ENCODE measurements at regions not wholly inside any gene's neighbourhood (a gene's known extent, or its start where the extent isn't known, plus 50 kb on each side); places are given as distances from the start of the nearest gene placed in this dataset.

- no peak for FAIRE-seq
- DNase-seq (ENCODE audit: insufficient read length, low spot score): no peak
These were observed 839.9 kb downstream of the MAFB start for GRCh38 chr20:39849171-39849570.

DNA sequence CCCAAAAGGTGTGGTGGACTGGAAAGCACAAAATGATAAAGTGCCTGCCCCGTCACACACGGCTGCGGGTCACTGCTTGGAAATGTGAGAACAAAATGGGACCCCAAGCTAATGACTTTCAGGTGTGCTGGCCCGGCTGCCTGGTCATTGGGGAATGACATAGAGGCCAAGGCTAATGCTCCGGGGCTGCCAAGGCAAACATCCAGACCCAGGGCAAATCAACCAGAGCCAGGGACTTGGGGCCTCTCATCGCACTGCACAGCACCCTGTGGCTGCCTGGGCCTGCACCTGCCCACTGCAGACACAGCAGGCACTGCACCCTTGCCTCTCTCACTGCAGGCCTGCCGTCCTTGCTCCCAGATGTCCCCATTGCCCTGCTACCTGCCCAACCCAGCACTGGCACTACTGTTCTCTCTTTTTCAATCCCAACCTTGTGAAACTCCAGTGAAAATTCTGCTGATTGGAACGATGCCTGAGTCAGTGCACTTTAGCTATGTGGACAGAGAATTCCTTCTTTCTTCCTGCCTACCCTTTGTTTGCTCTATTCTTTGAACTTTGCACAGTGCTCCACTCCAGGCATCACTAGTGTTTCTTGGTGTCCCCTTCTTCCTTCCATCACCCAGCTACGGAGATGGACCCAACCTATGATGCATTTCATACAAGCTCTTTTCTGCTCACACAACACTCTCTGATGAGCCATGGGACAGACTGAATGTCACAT lies 849.5 kb downstream of the MAFB start:
- no peak for FAIRE-seq
- TF ChIP-seq POLR2A (IDR thresholded peaks at IDR 0.05; ENCODE audit: low read depth, low read length) (no peak), SPI1 (IDR thresholded peaks at IDR 0.05; ENCODE audit: low read depth, low read length) (no peak), POU2F2 (IDR thresholded peaks at IDR 0.05; ENCODE audit: low read depth, low read length) (no peak)
- DNase-seq (ENCODE audit: insufficient read length, low spot score): no peak

More at GRCh38 chr20:39849171-39849570, 839.9 kb downstream of the MAFB start:
- TF ChIP-seq SPI1 (IDR thresholded peaks at IDR 0.05; ENCODE audit: low read depth, low read length): no peak
- TF ChIP-seq TAF1 (IDR thresholded peaks at IDR 0.05; ENCODE audit: low read depth, low read length): no peak
- no peak for TF ChIP-seq POLR2A (IDR thresholded peaks at IDR 0.05; ENCODE audit: low read depth, low read length)
- no peak for TF ChIP-seq POLR2AphosphoS5 (IDR thresholded peaks at IDR 0.05; ENCODE audit: low read depth, low read length)
- TF ChIP-seq POU2F2 (IDR thresholded peaks at IDR 0.05; ENCODE audit: low read depth, low read length): no peak
- TF ChIP-seq PAX5 (IDR thresholded peaks at IDR 0.05; ENCODE audit: insufficient read depth, low read length, severe bottlenecking): no peak

- FAIRE-seq (no peak), DNase-seq (ENCODE audit: insufficient read length, low spot score) (no peak)
- TF ChIP-seq SPI1 (IDR thresholded peaks at IDR 0.05; ENCODE audit: low read depth, low read length) (no peak), TAF1 (IDR thresholded peaks at IDR 0.05; ENCODE audit: low read depth, low read length) (no peak), POLR2A (IDR thresholded peaks at IDR 0.05; ENCODE audit: low read depth, low read length) (no peak), POU2F2 (IDR thresholded peaks at IDR 0.05; ENCODE audit: low read depth, low read length) (no peak), POLR2AphosphoS5 (IDR thresholded peaks at IDR 0.05; ENCODE audit: low read depth, low read length) (no peak), PAX5 (IDR thresholded peaks at IDR 0.05; ENCODE audit: insufficient read depth, low read length, severe bottlenecking) (no peak)
These were observed 851.5 kb downstream of the MAFB start for GRCh38 chr20:39837561-39837960.

DNA sequence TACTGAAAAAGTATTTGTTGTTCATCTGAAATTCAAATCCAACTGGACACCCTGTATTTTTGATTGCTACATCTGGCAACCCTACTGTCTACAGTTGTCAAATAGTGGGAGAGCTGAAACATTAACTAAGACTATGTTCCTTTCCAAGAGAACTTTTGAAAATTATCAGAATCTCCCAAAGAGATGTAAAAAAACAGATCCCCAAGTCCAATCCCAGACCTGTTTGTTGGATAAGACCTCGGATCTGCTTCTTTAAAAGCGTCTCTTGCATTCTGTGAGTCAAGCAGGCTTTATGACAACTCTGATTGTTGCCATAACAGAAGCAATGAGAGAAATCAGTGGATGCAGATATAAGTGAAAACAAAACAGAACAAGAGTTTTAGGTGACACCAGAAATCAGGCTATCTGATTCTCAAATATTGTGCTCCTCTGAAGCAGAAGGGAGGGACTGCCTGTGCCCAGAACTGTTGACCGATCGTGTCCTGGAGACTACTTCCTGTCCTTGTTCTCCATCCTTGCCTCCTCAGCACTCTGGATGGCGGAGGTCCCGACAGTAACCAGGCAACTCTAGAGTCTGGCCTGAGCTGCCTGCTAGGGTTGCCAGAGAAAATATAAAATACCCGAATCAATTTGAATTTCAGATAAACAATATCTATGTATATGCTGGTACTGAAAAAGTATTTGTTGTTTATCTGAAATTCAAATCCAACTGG lies 853.8 kb downstream of the MAFB start:
- DNase-seq (ENCODE audit: insufficient read length, low spot score) (no peak), FAIRE-seq (no peak)
- no peak for TF ChIP-seq PAX5 (IDR thresholded peaks at IDR 0.05; ENCODE audit: insufficient read depth, low read length, severe bottlenecking)

DNA sequence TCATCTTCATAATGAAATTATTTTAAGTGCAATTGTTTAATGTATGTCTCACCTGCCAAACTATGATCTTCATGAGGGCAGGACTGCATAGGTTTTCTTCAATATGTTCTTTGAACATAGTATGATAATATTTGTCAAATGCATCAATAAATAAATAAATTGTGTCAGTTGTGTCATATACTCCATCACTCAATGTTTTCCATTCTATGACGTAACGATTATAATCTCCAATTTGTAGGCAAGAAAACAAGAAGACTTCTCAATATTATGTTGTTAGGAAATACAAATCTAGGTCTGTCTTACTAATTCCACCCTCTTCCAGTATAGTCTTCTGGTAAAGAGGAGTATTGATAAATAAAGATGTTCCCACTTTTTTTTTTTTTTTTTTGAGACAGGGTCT lies 858.1 kb downstream of the MAFB start:
- FAIRE-seq (no peak), DNase-seq (ENCODE audit: insufficient read length, low spot score) (no peak)
- no peak for TF ChIP-seq SPI1 (IDR thresholded peaks at IDR 0.05; ENCODE audit: low read depth, low read length)
- no peak for TF ChIP-seq POLR2A (IDR thresholded peaks at IDR 0.05; ENCODE audit: low read depth, low read length)
- TF ChIP-seq POU2F2 (IDR thresholded peaks at IDR 0.05; ENCODE audit: low read depth, low read length): no peak
- no peak for TF ChIP-seq TAF1 (IDR thresholded peaks at IDR 0.05; ENCODE audit: low read depth, low read length)
- TF ChIP-seq PAX5 (IDR thresholded peaks at IDR 0.05; ENCODE audit: insufficient read depth, low read length, severe bottlenecking): no peak
- no peak for TF ChIP-seq POLR2AphosphoS5 (IDR thresholded peaks at IDR 0.05; ENCODE audit: low read depth, low read length)

DNA sequence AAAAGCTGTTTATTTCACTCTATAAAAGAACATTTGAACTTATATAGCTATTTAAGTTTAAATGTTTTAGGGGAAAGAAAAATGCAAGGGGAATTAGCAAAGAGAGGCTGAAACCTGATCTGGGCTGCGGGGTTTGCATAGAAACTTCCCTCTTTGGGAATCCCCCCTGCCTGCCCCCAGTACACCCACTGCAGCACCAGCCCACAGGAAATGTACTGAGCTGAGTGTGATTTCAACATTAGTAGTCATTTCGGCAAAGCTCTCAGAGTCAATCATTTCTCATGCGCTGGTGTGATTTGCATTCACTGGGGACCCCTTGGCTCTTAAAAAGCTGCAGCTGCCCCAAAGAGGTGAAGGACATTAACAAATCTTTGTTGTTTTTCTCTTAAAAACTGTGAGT lies 859.4 kb downstream of the MAFB start:
- FAIRE-seq (peak; percentile 85), DNase-seq (ENCODE audit: insufficient read length, low spot score) (peak; percentile 20)
- TF ChIP-seq POLR2A (IDR thresholded peaks at IDR 0.05; ENCODE audit: low read depth, low read length) (no peak), POLR2AphosphoS5 (IDR thresholded peaks at IDR 0.05; ENCODE audit: low read depth, low read length) (no peak), TAF1 (IDR thresholded peaks at IDR 0.05; ENCODE audit: low read depth, low read length) (no peak), POU2F2 (IDR thresholded peaks at IDR 0.05; ENCODE audit: low read depth, low read length) (peak; percentile 95), PAX5 (IDR thresholded peaks at IDR 0.05; ENCODE audit: insufficient read depth, low read length, severe bottlenecking) (no peak)

GRCh38 chr20:39829256-39829655 lies 859.8 kb downstream of the MAFB start:
- no peak for DNase-seq (ENCODE audit: insufficient read length, low spot score)
- peak; percentile 72 for FAIRE-seq
- TF ChIP-seq POU2F2 (IDR thresholded peaks at IDR 0.05; ENCODE audit: low read depth, low read length): no peak
- TF ChIP-seq SPI1 (IDR thresholded peaks at IDR 0.05; ENCODE audit: low read depth, low read length): no peak
- TF ChIP-seq TAF1 (IDR thresholded peaks at IDR 0.05; ENCODE audit: low read depth, low read length): no peak
- TF ChIP-seq POLR2A (IDR thresholded peaks at IDR 0.05; ENCODE audit: low read depth, low read length): no peak
- TF ChIP-seq POLR2AphosphoS5 (IDR thresholded peaks at IDR 0.05; ENCODE audit: low read depth, low read length): no peak
- no peak for TF ChIP-seq PAX5 (IDR thresholded peaks at IDR 0.05; ENCODE audit: insufficient read depth, low read length, severe bottlenecking)

GRCh38 chr20:39825950-39826349 lies 863.1 kb downstream of the MAFB start:
- FAIRE-seq (peak; percentile 84), DNase-seq (ENCODE audit: insufficient read length, low spot score) (no peak)
- TF ChIP-seq POU2F2 (IDR thresholded peaks at IDR 0.05; ENCODE audit: low read depth, low read length) (peak; percentile 87), POLR2AphosphoS5 (IDR thresholded peaks at IDR 0.05; ENCODE audit: low read depth, low read length) (no peak), SPI1 (IDR thresholded peaks at IDR 0.05; ENCODE audit: low read depth, low read length) (peak; percentile 67), POLR2A (IDR thresholded peaks at IDR 0.05; ENCODE audit: low read depth, low read length) (no peak)

DNA sequence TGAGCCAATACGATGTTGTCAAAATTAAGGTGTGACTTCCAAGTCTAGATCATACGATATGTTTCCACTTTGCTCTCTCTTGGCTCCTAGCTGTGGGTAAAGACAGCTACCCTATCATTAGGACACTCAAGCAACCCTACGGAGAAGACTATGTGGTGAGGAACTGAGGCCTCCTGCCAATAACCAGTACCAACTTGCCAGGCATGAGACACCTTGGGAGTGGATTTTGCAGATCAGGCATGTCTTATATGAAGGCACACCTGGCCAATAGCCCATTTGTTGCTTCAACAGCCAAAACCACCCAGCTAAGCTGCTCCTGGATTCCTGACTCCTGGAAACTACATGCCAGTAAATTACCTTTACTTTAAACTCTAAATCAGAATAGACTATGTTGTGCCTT lies 863.4 kb downstream of the DHX35 start:
- FAIRE-seq: peak; percentile 47

GRCh38 chr20:39823224-39823623 lies 861.1 kb downstream of the DHX35 start:
- DNase-seq (ENCODE audit: insufficient read length, low spot score): no peak
- FAIRE-seq: no peak
- no peak for TF ChIP-seq PAX5 (IDR thresholded peaks at IDR 0.05; ENCODE audit: insufficient read depth, low read length, severe bottlenecking)
- no peak for TF ChIP-seq POU2F2 (IDR thresholded peaks at IDR 0.05; ENCODE audit: low read depth, low read length)
- TF ChIP-seq POLR2A (IDR thresholded peaks at IDR 0.05; ENCODE audit: low read depth, low read length): no peak
- TF ChIP-seq TAF1 (IDR thresholded peaks at IDR 0.05; ENCODE audit: low read depth, low read length): no peak
- no peak for TF ChIP-seq SPI1 (IDR thresholded peaks at IDR 0.05; ENCODE audit: low read depth, low read length)
- no peak for TF ChIP-seq POLR2AphosphoS5 (IDR thresholded peaks at IDR 0.05; ENCODE audit: low read depth, low read length)

More for the DNA sequence above, 863.4 kb downstream of the DHX35 start:
- TF ChIP-seq POU2F2 (IDR thresholded peaks at IDR 0.05; ENCODE audit: low read depth, low read length): no peak
- TF ChIP-seq PAX5 (IDR thresholded peaks at IDR 0.05; ENCODE audit: insufficient read depth, low read length, severe bottlenecking): no peak
- no peak for TF ChIP-seq SPI1 (IDR thresholded peaks at IDR 0.05; ENCODE audit: low read depth, low read length)
- no peak for TF ChIP-seq TAF1 (IDR thresholded peaks at IDR 0.05; ENCODE audit: low read depth, low read length)
- no peak for TF ChIP-seq POLR2A (IDR thresholded peaks at IDR 0.05; ENCODE audit: low read depth, low read length)
- no peak for TF ChIP-seq POLR2AphosphoS5 (IDR thresholded peaks at IDR 0.05; ENCODE audit: low read depth, low read length)
- no peak for DNase-seq (ENCODE audit: insufficient read length, low spot score)

Data from GM12891 (cell line).